Brain microvascular endothelial cell (primary cell): ENCODE measurements at regions not wholly inside any gene's neighbourhood (a gene's known extent, or its start where the extent isn't known, plus 50 kb on each side); places are given as distances from the start of the nearest gene placed in this dataset.

ENCODE experiments used
- DNase-seq: peaks from one replicate; pipeline ENCODE4 v3.0.0-alpha.2; 2020
- H3K27ac ChIP-seq: fragments of 250-450 bp; sonication (Bioruptor Pico); 2 replicates; pipeline ENCODE4 v1.5.1; 2020; ENCODE audit warnings: mild to moderate bottlenecking, moderate library complexity
- H3K27me3 ChIP-seq: fragments of 250-450 bp; sonication (Bioruptor Pico); replicated peaks from 2 replicates; pipeline ENCODE4 v1.5.1; 2020; ENCODE audit warnings: mild to moderate bottlenecking
- H3K36me3 ChIP-seq: fragments of 250-450 bp; sonication (Bioruptor Pico); replicated peaks from 2 replicates; pipeline ENCODE4 v1.5.1; 2020; ENCODE audit warnings: mild to moderate bottlenecking
- H3K4me3 ChIP-seq: 2 replicates; pipeline ENCODE4 v1.5.1; 2011; ENCODE audit warnings: low read depth, mild to moderate bottlenecking, control low read depth, low read length, moderate library complexity
- in situ Hi-C: cut with HindIII; loops from 2 replicates; pipeline ENCODE4 v1.10.0; 2017; ENCODE audit warnings: low sequenced_read_pairs, low pct_ligation_motif_present
- TF ChIP-seq, protein P1 (sequence below): IDR thresholded peaks from 2 replicates; pipeline ENCODE4 v1.5.1; 2011; ENCODE audit warnings: low read depth, mild to moderate bottlenecking, moderate library complexity, low read length, control low read depth, inconsistent platforms; ENCODE audit errors: missing control alignments

DNA sequence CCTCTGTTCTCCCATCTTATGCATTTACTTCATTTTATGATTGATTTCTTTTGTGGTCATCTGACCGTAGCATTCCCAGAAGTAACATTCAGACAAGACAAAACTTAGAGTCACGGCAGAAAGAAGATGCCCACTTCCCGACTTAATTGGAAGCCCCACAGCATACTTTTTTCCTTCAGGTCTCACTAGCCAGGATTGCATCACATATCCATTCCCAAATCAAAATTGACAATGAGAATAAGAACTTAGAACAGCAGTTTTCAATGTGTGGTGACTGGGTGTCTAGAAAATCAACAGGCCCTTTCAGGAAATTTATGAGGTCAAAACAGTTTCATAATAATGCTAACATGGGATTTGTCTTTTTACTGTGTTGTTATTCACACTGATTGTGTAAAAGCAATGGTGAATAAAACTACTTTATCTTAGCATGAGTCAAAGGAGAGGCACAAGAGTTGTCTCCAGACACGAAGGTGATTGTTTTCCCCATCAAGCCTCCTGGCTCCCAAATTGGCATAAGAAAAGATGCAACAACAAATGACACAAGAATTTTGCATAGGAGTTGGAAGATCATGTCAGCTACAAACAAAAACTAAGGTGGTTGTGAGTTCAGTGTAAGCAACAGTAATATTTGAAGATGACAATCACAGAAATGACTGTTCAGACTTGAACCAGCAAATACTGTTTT, 493.9 kb downstream of the HTR7 start:
- in situ Hi-C loops, result no loop called here
- TF ChIP-seq, protein P1, sequence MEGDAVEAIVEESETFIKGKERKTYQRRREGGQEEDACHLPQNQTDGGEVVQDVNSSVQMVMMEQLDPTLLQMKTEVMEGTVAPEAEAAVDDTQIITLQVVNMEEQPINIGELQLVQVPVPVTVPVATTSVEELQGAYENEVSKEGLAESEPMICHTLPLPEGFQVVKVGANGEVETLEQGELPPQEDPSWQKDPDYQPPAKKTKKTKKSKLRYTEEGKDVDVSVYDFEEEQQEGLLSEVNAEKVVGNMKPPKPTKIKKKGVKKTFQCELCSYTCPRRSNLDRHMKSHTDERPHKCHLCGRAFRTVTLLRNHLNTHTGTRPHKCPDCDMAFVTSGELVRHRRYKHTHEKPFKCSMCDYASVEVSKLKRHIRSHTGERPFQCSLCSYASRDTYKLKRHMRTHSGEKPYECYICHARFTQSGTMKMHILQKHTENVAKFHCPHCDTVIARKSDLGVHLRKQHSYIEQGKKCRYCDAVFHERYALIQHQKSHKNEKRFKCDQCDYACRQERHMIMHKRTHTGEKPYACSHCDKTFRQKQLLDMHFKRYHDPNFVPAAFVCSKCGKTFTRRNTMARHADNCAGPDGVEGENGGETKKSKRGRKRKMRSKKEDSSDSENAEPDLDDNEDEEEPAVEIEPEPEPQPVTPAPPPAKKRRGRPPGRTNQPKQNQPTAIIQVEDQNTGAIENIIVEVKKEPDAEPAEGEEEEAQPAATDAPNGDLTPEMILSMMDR, result no peak
- no peak for DNase-seq
- H3K36me3 ChIP-seq, result no peaks in the 10 kb centered on the region
- no peak overlapping the region for H3K27ac ChIP-seq
- H3K4me3 ChIP-seq, result no peak overlapping the region
- no peaks in the 10 kb centered on the region for H3K27me3 ChIP-seq

DNA sequence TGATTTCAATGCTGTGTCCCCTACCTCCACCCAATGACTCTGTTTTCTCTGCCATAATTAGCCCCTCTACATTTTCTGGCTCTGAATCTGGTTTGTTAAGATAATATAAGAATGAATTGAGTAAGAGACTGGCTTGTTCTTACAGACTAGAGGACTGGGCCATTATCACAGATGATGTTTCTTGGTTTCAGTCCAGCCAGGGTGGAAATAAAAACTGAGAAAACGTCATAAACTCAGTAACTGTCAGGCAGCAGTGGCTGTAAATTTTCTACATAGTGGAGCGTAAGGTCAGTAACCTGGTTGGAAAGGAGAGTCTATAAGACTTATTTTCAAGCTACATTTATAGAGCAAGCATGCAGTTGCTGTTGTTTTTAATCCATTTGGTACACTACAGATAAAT, 485.4 kb downstream of the HTR7 start:
- in situ Hi-C loops, result no loop called here
- TF ChIP-seq, protein P1, result no peak
- Histone ChIP-seq H3K4me3 (no peak overlapping the region), H3K27ac (no peak overlapping the region), H3K27me3 (no peaks in the 10 kb centered on the region), H3K36me3 (no peaks in the 10 kb centered on the region)
- no peak for DNase-seq

DNA sequence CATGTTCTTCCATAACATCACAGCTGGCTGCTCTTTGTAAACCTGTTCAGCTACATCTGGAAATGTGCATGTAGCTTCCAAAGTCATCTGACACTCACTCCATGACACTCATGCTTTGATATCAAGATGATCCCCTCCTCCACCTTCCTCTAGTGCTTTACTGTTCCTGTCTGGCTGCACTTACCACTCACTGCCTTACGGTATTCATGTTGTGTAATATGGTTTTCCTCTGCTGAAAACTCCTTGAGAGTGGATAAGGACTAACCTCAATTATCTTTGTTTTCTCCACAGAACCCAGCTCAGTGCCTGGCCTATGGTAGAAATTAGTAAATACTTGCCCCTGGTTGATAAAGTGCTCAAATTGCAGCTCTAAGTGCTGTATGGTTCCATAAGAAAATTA, 483.9 kb downstream of the HTR7 start:
- no peak for DNase-seq
- TF ChIP-seq, protein P1, result no peak
- H3K27me3 ChIP-seq, result no peaks in the 10 kb centered on the region
- H3K27ac ChIP-seq, result no peak overlapping the region
- H3K36me3 ChIP-seq, result no peaks in the 10 kb centered on the region
- no peak overlapping the region for H3K4me3 ChIP-seq
- in situ Hi-C loops, result no loop called here

DNA sequence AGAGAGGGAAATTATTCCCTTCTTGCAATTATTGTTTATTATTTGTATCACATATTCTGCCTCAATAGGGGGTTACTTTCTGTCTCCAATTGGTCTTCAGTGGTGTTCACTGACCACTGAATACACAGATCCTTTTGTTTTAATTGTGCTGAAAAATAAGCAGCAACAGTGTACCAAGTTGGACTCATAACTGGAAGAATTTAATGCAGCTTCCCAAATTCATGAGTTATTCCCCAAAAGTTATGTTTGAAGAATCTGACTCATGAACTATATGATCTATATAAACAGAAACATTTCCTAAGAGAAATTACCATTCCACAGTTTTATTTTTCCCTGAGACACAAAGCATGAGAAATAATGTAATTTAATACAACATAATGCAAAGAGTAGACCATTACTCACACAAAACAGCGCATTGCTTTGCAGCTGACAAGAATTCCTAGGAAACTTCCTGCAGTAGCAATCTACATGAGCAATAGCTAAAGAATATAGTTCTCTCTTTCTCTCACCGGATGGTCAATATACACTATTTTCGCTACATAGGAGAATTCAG, 479.2 kb downstream of the HTR7 start:
- Histone ChIP-seq H3K27me3 (no peaks in the 10 kb centered on the region), H3K4me3 (no peak overlapping the region), H3K27ac (peak overlapping the region; percentile 17), H3K36me3 (no peaks in the 10 kb centered on the region)
- TF ChIP-seq, protein P1, result no peak
- in situ Hi-C loops, result no loop called here
- DNase-seq, result peak; percentile 55

DNA sequence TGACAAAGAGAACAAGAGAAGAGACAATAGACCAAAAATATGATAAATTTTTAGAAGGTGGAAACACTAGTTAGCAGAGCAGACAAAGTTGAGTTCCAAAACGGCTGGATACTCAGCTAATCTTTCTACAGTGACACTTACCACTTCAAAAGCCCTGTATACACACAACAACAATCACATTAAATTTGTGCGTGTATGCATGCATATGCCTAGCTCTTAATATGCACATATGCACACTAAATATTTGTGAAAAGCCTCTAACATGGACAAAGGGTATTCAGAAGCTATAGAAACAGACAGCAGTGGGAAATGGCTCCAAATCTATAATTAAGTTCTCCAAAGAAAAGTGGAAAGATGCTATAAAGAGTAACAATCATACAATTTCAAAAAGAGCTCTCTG, 476.4 kb downstream of the HTR7 start:
- Histone ChIP-seq H3K27ac (no peak overlapping the region), H3K27me3 (no peaks in the 10 kb centered on the region), H3K36me3 (no peaks in the 10 kb centered on the region), H3K4me3 (no peak overlapping the region)
- in situ Hi-C loops, result no loop called here
- no peak for DNase-seq
- TF ChIP-seq, protein P1, result no peak

DNA sequence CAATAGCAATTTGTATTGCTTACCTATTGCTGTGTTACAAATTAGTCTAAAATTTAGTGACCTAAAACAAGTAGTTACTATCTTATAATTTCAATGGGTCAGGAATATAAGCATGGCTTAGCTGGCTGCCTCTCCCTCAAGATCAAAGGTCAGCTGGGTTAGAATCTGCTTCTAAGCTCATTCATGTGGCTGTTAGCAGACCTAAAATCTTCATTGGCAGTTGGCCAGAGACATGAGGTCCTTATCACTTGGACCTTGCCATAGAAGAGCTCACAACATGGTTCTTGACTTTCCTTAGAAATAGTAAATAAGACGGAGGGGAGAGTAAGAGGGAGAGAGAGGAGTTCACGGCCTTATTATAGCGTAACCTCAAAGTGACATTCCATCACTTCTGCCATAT, 468.0 kb downstream of the HTR7 start:
- Histone ChIP-seq H3K27me3 (no peaks in the 10 kb centered on the region), H3K27ac (no peak overlapping the region), H3K4me3 (no peak overlapping the region), H3K36me3 (no peaks in the 10 kb centered on the region)
- TF ChIP-seq, protein P1, result no peak
- in situ Hi-C loops, result no loop called here
- DNase-seq, result no peak
